ENCODE measurements at regions not wholly inside any gene's neighbourhood (a gene's known extent, or its start where the extent isn't known, plus 50 kb on each side); places are given as distances from the start of the nearest gene placed in this dataset.

- TF ChIP-seq ZNF8 (CRISPR knock-in tag; IDR thresholded peaks at IDR 0.05): no peak
- no peak for TF ChIP-seq PATZ1 (CRISPR knock-in tag; IDR thresholded peaks at IDR 0.05; ENCODE audit: borderline replicate concordance)
- no peak for TF ChIP-seq RARB (CRISPR knock-in tag; IDR thresholded peaks at IDR 0.05)
Measured at GRCh38 chr3:83890039-83890762, 1068.6 kb upstream of the CADM2 start.
